Osteocyte (in vitro differentiated cells): ENCODE measurements at regions not wholly inside any gene's neighbourhood (a gene's known extent, or its start where the extent isn't known, plus 50 kb on each side); places are given as distances from the start of the nearest gene placed in this dataset.
"Not testable (repeated sequence)": the region's sequence is repeated elsewhere in the genome, so short reads cannot be mapped to it uniquely, and the experiment has no call there.

Experiments used
- DNase-seq: peaks from one replicate; pipeline ENCODE4 v3.0.0; 2021; ENCODE audit warnings: mixed read lengths; ENCODE audit not compliant: unreplicated experiment; ENCODE audit errors: extremely low spot score
- H3K27ac Mint-ChIP-seq: one replicate; pipeline ENCODE4 v1.8.0; 2021; ENCODE audit warnings: mild to moderate bottlenecking, mixed read lengths; ENCODE audit not compliant: unreplicated experiment
- H3K27me3 Mint-ChIP-seq: one replicate; pipeline ENCODE4 v1.8.0; 2021; ENCODE audit warnings: mixed read lengths; ENCODE audit not compliant: unreplicated experiment
- H3K36me3 Mint-ChIP-seq: one replicate; pipeline ENCODE4 v1.8.0; 2021; ENCODE audit warnings: mixed read lengths; ENCODE audit not compliant: unreplicated experiment
- H3K4me1 Mint-ChIP-seq: one replicate; pipeline ENCODE4 v1.8.0; 2021; ENCODE audit warnings: mixed read lengths; ENCODE audit not compliant: unreplicated experiment
- H3K4me3 Mint-ChIP-seq: one replicate; pipeline ENCODE4 v1.8.0; 2021; ENCODE audit warnings: mild to moderate bottlenecking, moderate library complexity, mixed read lengths; ENCODE audit not compliant: unreplicated experiment
- H3K9me3 Mint-ChIP-seq: one replicate; pipeline ENCODE4 v1.8.0; 2021; ENCODE audit warnings: mixed read lengths; ENCODE audit not compliant: unreplicated experiment
- CTCF ChIP-seq: fragments of 200-600 bp; sonication (generic); IDR thresholded peaks from 2 replicates; pipeline ENCODE4 v1.5.0; 2021; ENCODE audit warnings: antibody characterized with exemption, mild to moderate bottlenecking, moderate library complexity

- Mint-ChIP-seq H3K9me3 (peaks cover 5% of the 10 kb centered on the region), H3K36me3 (no peaks in the 10 kb centered on the region), H3K27ac (no peak overlapping the region), H3K4me3 (no peak overlapping the region), H3K27me3 (no peaks in the 10 kb centered on the region), H3K4me1 (no peaks in the 10 kb centered on the region)
- no peak for TF ChIP-seq CTCF
- no peak for DNase-seq
These were observed 361.4 kb downstream of the CHL1 start for GRCh38 chr3:557972-558371.

GRCh38 chr3:567488-568185 is 371.1 kb downstream of the CHL1 start:
- no peaks in the 10 kb centered on the region for H3K36me3 Mint-ChIP-seq
- no peak overlapping the region for H3K27ac Mint-ChIP-seq
- H3K27me3 Mint-ChIP-seq: no peaks in the 10 kb centered on the region
- TF ChIP-seq CTCF: no peak
- H3K9me3 Mint-ChIP-seq: no peaks in the 10 kb centered on the region
- no peaks in the 10 kb centered on the region for H3K4me1 Mint-ChIP-seq
- H3K4me3 Mint-ChIP-seq: no peak overlapping the region
- DNase-seq: no peak

GRCh38 chr3:579529-579928 is 383.0 kb downstream of the CHL1 start:
- H3K36me3 Mint-ChIP-seq, H3K27ac Mint-ChIP-seq: not testable (repeated sequence)

GRCh38 chr3:589066-589465 is 392.5 kb downstream of the CHL1 start:
- not testable (repeated sequence) for H3K36me3 Mint-ChIP-seq, DNase-seq, H3K27me3 Mint-ChIP-seq, H3K4me1 Mint-ChIP-seq, H3K9me3 Mint-ChIP-seq, H3K27ac Mint-ChIP-seq, H3K4me3 Mint-ChIP-seq

More at GRCh38 chr3:579529-579928, 383.0 kb downstream of the CHL1 start:
- not testable (repeated sequence) for H3K4me3 Mint-ChIP-seq, H3K9me3 Mint-ChIP-seq, H3K27me3 Mint-ChIP-seq, H3K4me1 Mint-ChIP-seq, DNase-seq

- not testable (repeated sequence) for H3K4me3 Mint-ChIP-seq, H3K9me3 Mint-ChIP-seq, H3K36me3 Mint-ChIP-seq, H3K27ac Mint-ChIP-seq, H3K4me1 Mint-ChIP-seq, H3K27me3 Mint-ChIP-seq, DNase-seq
These were observed 400.7 kb downstream of the CHL1 start for GRCh38 chr3:597304-597703.

- not testable (repeated sequence) for H3K9me3 Mint-ChIP-seq, H3K27me3 Mint-ChIP-seq, H3K4me3 Mint-ChIP-seq, DNase-seq, H3K27ac Mint-ChIP-seq, H3K4me1 Mint-ChIP-seq, H3K36me3 Mint-ChIP-seq
These were observed 401.2 kb downstream of the CHL1 start for GRCh38 chr3:597746-598145.

- DNase-seq, H3K4me1 Mint-ChIP-seq, H3K9me3 Mint-ChIP-seq, H3K36me3 Mint-ChIP-seq, H3K27ac Mint-ChIP-seq, H3K4me3 Mint-ChIP-seq, H3K27me3 Mint-ChIP-seq: not testable (repeated sequence)
These were observed 410.9 kb downstream of the CHL1 start for GRCh38 chr3:607480-607879.
